H1 (cell line): ENCODE measurements at regions not wholly inside any gene's neighbourhood (a gene's known extent, or its start where the extent isn't known, plus 50 kb on each side); places are given as distances from the start of the nearest gene placed in this dataset.

Source experiments
- BCL11A ChIP-seq, 2 experiments: IDR thresholded peaks; one replicate each; pipeline ENCODE4 v1.6.1; 2011; ENCODE audit warnings: low read depth in 2 of 2, low read length in 2 of 2, mild to moderate bottlenecking in 2 of 2
- CBX5 ChIP-seq: fragments of 300-800, 300-1000 bp; sonication (generic); IDR thresholded peaks from 2 replicates; pipeline ENCODE4 v1.7.1; 2016; ENCODE audit warnings: antibody characterized with exemption, low read length, low read depth
- GTF2F1 ChIP-seq: IDR thresholded peaks from 2 replicates; pipeline ENCODE4 v1.6.1; 2012; ENCODE audit warnings: low read depth, low read length, improper control_type of control experiment, borderline replicate concordance
- JUN ChIP-seq: IDR thresholded peaks from 2 replicates; pipeline ENCODE4 v1.6.1; 2011; ENCODE audit warnings: low read depth, mild to moderate bottlenecking, improper control_type of control experiment, low read length
- NANOG ChIP-seq: IDR thresholded peaks from 2 replicates; pipeline ENCODE4 v1.6.1; 2011; ENCODE audit warnings: low read length, low read depth, mild to moderate bottlenecking, inconsistent platforms; ENCODE audit not compliant: insufficient read depth, poor library complexity, severe bottlenecking
- POLR2A ChIP-seq, 2 experiments: IDR thresholded peaks; 1 replicate in 1 of 2; 2 replicates in 1 of 2; pipeline ENCODE4 v1.6.1; 2011; ENCODE audit warnings: low read depth in 2 of 2, low read length in 2 of 2, mild to moderate bottlenecking in 2 of 2; ENCODE audit errors: control extremely low read depth in 1 of 2
- SIRT6 ChIP-seq: IDR thresholded peaks from one replicate; pipeline ENCODE4 v1.7.1; 2012; ENCODE audit warnings: low read length, inconsistent platforms

- no peak for TF ChIP-seq BCL11A (IDR thresholded peaks at IDR 0.05; ENCODE audit: low read depth in 2 of 2, low read length in 2 of 2)
- TF ChIP-seq POLR2A (IDR thresholded peaks at IDR 0.05; ENCODE audit: control extremely low read depth in 1 of 2, low read depth in 2 of 2, low read length in 2 of 2) = no peak
- no peak for TF ChIP-seq SIRT6
- TF ChIP-seq GTF2F1 = no peak
- no peak for TF ChIP-seq NANOG
- no peak for TF ChIP-seq JUN
- no peak for TF ChIP-seq CBX5
These were observed 61.4 kb upstream of the LOC128125822 start (continued) for GRCh38 chr6:63510849-63511248.
